WI38 (cell line): ENCODE measurements at regions not wholly inside any gene's neighbourhood (a gene's known extent, or its start where the extent isn't known, plus 50 kb on each side); places are given as distances from the start of the nearest gene placed in this dataset.

Experiments
- H3K4me3 ChIP-seq: 2 replicates; pipeline ENCODE4 v1.5.1; 2011; ENCODE audit warnings: low read depth, mild to moderate bottlenecking, control low read depth, low read length
- TF ChIP-seq, protein P1 (sequence below): IDR thresholded peaks from 2 replicates; pipeline ENCODE4 v1.5.1; 2012; ENCODE audit warnings: low read depth, mild to moderate bottlenecking, control low read depth, low read length

DNA sequence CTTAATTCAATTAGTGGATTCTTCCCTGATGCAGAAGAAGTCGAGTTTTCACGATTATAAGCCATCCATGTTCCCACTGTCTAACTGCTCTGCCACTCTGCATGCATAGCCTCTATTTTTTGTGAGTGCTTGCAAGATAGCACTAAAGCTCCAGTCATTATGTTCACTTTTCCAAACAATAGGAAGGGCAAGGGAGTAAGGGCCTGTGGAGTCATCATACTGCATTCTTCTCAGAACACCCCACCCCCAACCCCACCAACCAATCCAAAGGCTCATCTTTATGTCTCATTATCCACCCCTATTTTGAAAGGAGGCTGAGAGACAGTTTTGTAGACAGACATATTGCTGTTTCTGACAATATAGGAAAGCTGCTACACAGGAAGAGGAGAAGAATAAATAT is 471.7 kb upstream of the ADGRL2 start:
- no peak overlapping the region for H3K4me3 ChIP-seq
- TF ChIP-seq, protein P1, sequence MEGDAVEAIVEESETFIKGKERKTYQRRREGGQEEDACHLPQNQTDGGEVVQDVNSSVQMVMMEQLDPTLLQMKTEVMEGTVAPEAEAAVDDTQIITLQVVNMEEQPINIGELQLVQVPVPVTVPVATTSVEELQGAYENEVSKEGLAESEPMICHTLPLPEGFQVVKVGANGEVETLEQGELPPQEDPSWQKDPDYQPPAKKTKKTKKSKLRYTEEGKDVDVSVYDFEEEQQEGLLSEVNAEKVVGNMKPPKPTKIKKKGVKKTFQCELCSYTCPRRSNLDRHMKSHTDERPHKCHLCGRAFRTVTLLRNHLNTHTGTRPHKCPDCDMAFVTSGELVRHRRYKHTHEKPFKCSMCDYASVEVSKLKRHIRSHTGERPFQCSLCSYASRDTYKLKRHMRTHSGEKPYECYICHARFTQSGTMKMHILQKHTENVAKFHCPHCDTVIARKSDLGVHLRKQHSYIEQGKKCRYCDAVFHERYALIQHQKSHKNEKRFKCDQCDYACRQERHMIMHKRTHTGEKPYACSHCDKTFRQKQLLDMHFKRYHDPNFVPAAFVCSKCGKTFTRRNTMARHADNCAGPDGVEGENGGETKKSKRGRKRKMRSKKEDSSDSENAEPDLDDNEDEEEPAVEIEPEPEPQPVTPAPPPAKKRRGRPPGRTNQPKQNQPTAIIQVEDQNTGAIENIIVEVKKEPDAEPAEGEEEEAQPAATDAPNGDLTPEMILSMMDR: no peak

DNA sequence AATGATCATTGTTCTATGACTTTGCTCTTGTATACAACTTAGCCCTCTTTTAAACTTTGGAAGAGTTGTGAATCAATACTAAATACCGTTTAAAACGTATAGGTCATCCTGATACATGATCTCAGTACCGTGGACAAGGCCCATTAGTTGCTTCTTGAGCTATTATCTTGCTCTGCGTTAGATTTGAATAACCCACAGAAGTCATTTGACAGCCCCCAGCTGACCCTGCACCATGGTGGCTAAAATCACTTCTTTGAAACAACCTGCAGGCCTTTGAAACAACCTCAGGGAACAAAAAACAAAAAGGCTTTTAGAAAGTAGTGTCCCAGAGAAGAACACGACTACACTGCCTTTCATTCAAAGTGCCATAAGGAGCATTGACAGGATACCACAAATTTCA is 473.0 kb upstream of the ADGRL2 start:
- H3K4me3 ChIP-seq: no peak overlapping the region
- TF ChIP-seq, protein P1: no peak

DNA sequence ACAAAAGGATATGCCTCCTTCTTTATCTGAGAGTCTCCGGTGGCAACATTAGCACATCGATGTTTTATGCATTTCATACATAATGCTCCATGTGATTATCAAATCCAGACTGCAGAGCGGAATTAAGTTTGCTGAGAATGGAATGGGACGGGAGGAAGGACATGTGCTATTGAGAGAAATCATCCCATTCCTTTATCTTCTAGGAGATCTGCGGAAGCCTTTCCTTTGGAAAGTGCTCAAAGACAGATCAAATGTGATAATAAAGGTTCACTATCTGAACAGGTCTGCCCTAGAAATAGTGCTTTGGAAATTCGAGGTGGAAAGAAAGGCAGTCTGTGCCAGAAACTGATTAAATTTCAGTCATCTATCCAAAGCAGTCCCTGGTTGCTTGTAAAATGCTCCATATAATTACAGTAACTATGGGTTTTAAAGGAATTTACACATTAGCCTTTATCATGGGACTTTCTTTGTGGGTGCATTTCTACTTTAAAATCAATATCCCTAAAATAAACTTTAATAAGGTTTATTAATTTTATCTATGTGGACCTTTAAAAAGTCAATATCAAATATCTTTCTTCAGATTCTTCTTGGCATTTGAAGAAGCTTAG is 473.5 kb upstream of the ADGRL2 start:
- H3K4me3 ChIP-seq: no peak overlapping the region
- TF ChIP-seq, protein P1: no peak

DNA sequence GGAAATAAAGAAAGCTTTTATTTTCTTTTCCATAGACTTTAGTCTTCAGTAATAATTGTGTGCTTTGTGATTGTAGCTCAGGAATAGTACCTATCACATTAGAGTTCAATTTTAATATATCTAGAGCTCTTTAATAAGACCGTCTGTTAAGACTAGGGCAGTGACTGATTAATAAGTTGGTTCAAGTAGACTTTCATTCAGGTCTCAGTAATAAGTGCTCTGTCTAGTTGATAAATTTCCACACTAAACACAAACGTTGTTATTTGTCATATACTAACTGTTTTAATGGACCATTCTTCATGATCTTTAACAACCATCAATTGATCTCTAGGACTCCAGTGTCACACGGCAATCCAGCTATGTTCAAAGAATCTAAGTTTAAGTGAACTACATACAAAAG is 474.5 kb upstream of the ADGRL2 start:
- no peak overlapping the region for H3K4me3 ChIP-seq
- TF ChIP-seq, protein P1: no peak

DNA sequence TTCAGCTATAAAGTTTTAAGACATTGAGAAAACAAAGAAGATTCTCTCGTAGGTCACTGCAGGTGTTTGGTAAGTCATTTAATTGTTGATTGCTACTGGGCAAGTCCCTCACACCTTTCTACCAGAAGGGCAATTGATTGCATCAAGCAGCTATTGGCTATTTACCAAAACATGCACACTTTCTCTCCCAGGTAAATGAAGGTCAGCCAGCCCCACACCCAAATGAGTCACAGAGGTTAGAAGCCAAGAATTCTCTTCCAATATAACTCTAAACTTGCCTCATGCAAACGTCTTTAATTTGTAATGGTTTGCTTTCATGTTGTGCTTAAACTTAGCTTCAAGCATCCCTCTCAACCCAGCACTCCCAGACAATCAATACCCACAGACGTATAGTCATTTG is 475.3 kb upstream of the ADGRL2 start:
- TF ChIP-seq, protein P1: no peak
- H3K4me3 ChIP-seq: no peak overlapping the region

DNA sequence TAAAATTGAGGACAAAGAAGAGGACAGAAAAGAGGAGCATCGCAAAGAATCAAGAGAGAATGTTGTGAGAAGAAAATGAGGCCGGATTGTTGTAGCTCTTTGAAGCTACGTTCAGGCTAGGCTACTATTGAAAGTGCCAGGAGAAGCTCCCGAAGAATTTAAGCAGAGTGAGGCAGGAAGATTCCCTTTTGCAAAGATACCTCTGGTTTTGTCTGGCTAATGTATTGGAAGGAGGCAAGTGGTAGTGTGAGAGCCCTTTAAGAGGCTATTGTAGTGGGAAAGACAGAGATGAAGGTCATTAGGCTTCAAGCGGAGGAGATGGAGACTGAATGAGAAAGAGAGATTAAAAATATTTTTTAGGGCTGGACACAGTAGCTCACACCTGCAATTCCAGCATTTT is 476.9 kb upstream of the ADGRL2 start:
- TF ChIP-seq, protein P1: no peak
- no peak overlapping the region for H3K4me3 ChIP-seq

DNA sequence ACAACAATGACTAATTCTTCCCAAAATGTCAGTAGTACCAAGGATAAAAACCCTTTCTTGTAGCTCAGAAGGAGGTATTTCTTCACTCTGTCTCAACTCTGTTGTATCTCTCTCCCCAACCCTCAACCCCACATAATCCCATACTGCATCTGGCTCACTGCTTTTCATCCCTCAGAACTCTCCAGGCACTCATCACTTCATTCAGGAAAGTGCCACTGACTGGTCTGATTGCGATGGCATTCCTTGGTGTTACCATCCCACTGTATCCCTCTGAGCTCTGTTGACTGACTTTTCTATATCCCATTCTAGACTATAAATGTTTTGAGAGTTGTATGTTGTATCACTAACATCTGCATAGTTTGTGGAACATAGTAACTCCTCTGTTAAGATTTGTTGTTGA is 483.5 kb upstream of the ADGRL2 start:
- TF ChIP-seq, protein P1: no peak
- H3K4me3 ChIP-seq: no peak overlapping the region
